Ectodermal cell (in vitro differentiated cells): ENCODE measurements at regions not wholly inside any gene's neighbourhood (a gene's known extent, or its start where the extent isn't known, plus 50 kb on each side); places are given as distances from the start of the nearest gene placed in this dataset.
A peak's percentile ranks its signal among the peaks of the same experiment; 100 is the strongest.

Source experiments
- H3K27ac ChIP-seq: 2 replicates; pipeline ENCODE4 v1.7.0; 2013; ENCODE audit warnings: mild to moderate bottlenecking, low read depth, low read length; ENCODE audit not compliant: insufficient read depth, poor library complexity, severe bottlenecking
- H3K27me3 ChIP-seq: 2 replicates; pipeline ENCODE4 v1.7.0; 2013; ENCODE audit warnings: mild to moderate bottlenecking, low read length; ENCODE audit not compliant: insufficient read depth, control insufficient read depth, poor library complexity, severe bottlenecking
- H3K36me3 ChIP-seq: one replicate; pipeline ENCODE4 v1.7.0; 2013; ENCODE audit warnings: low read length; ENCODE audit not compliant: control insufficient read depth, insufficient read depth
- H3K4me1 ChIP-seq: one replicate; pipeline ENCODE4 v1.7.0; 2013; ENCODE audit warnings: low read length; ENCODE audit not compliant: control insufficient read depth, insufficient read depth
- H3K4me3 ChIP-seq: 2 replicates; pipeline ENCODE4 v1.7.0; 2013; ENCODE audit warnings: low read depth, low read length, control low read depth; ENCODE audit not compliant: insufficient read depth
- H3K9me3 ChIP-seq: 2 replicates; pipeline ENCODE4 v1.7.0; 2013; ENCODE audit warnings: mild to moderate bottlenecking, low read length, moderate library complexity; ENCODE audit not compliant: control insufficient read depth
- WGBS, 2 experiments: methylation state at CpG; one replicate each; pipeline ENCODE4 v1.1.7; 2013; ENCODE audit warnings: missing lambda C conversion rate in 2 of 2; 5-methylcytosine and 5-hydroxymethylcytosine counted together

GRCh38 chr10:78404296-78404695 is 370.6 kb downstream of the RPS24 start:
- WGBS, 2 experiments = 94 to 96% methylated on average over 5 of the region's 5 CpGs
- H3K9me3 ChIP-seq = no peaks in the 10 kb centered on the region
- H3K36me3 ChIP-seq = no peaks in the 10 kb centered on the region
- no peak overlapping the region for H3K27ac ChIP-seq
- no peaks in the 10 kb centered on the region for H3K27me3 ChIP-seq
- H3K4me1 ChIP-seq = peaks cover 49% of the 10 kb centered on the region
- no peak overlapping the region for H3K4me3 ChIP-seq

GRCh38 chr10:78405231-78405630 is 371.6 kb downstream of the RPS24 start:
- 92 to 94% methylated on average over 5 of the region's 5 CpGs for WGBS, 2 experiments
- Histone ChIP-seq H3K36me3 (no peaks in the 10 kb centered on the region), H3K27ac (no peak overlapping the region), H3K4me1 (peaks cover 49% of the 10 kb centered on the region), H3K27me3 (no peaks in the 10 kb centered on the region), H3K9me3 (no peaks in the 10 kb centered on the region), H3K4me3 (no peak overlapping the region)

- no peaks in the 10 kb centered on the region for H3K36me3 ChIP-seq
- WGBS, 2 experiments = 96% methylated on average over 6 of the region's 6 CpGs
- H3K4me1 ChIP-seq = peaks cover 49% of the 10 kb centered on the region
- no peaks in the 10 kb centered on the region for H3K9me3 ChIP-seq
- no peak overlapping the region for H3K27ac ChIP-seq
- H3K4me3 ChIP-seq = no peak overlapping the region
- H3K27me3 ChIP-seq = no peaks in the 10 kb centered on the region
These were observed 372.1 kb downstream of the RPS24 start for GRCh38 chr10:78405736-78406135.

GRCh38 chr10:78406648-78407008 is 373.0 kb downstream of the RPS24 start:
- Histone ChIP-seq H3K27ac (peak overlapping the region; percentile 91), H3K27me3 (no peaks in the 10 kb centered on the region), H3K9me3 (no peaks in the 10 kb centered on the region), H3K36me3 (no peaks in the 10 kb centered on the region), H3K4me1 (peaks cover 44% of the 10 kb centered on the region), H3K4me3 (peak overlapping the region; percentile 43)
- WGBS, 2 experiments = 25 to 29% methylated on average over 10 of the region's 10 CpGs

- H3K27me3 ChIP-seq = no peaks in the 10 kb centered on the region
- peak overlapping the region; percentile 43 for H3K4me3 ChIP-seq
- H3K36me3 ChIP-seq = no peaks in the 10 kb centered on the region
- peaks cover 39% of the 10 kb centered on the region for H3K4me1 ChIP-seq
- peak overlapping the region; percentile 91 for H3K27ac ChIP-seq
- WGBS, 2 experiments = 5 to 7% methylated on average over 20 of the region's 20 CpGs
- H3K9me3 ChIP-seq = no peaks in the 10 kb centered on the region
These were observed 373.5 kb downstream of the RPS24 start for GRCh38 chr10:78407009-78407711.

- Histone ChIP-seq H3K27ac (no peak overlapping the region), H3K36me3 (no peaks in the 10 kb centered on the region), H3K27me3 (no peaks in the 10 kb centered on the region), H3K4me3 (no peak overlapping the region), H3K9me3 (no peaks in the 10 kb centered on the region), H3K4me1 (peaks cover 31% of the 10 kb centered on the region)
- 94 to 95% methylated on average over 10 of the region's 10 CpGs for WGBS, 2 experiments
These were observed 374.3 kb downstream of the RPS24 start for GRCh38 chr10:78407966-78408365.

- peaks cover 27% of the 10 kb centered on the region for H3K4me1 ChIP-seq
- H3K27me3 ChIP-seq = no peaks in the 10 kb centered on the region
- no peak overlapping the region for H3K27ac ChIP-seq
- H3K4me3 ChIP-seq = no peak overlapping the region
- 84 to 85% methylated on average over 12 of the region's 12 CpGs for WGBS, 2 experiments
- no peaks in the 10 kb centered on the region for H3K9me3 ChIP-seq
- no peaks in the 10 kb centered on the region for H3K36me3 ChIP-seq
These were observed 375.2 kb downstream of the RPS24 start for GRCh38 chr10:78408671-78409472.

GRCh38 chr10:78410046-78410965 is 376.6 kb downstream of the RPS24 start:
- Histone ChIP-seq H3K4me3 (no peak overlapping the region), H3K9me3 (no peaks in the 10 kb centered on the region), H3K27ac (no peak overlapping the region), H3K36me3 (no peaks in the 10 kb centered on the region), H3K27me3 (no peaks in the 10 kb centered on the region), H3K4me1 (peaks cover 27% of the 10 kb centered on the region)
- 94 to 95% methylated on average over 14 to 15 of the region's 15 CpGs for WGBS, 2 experiments

GRCh38 chr10:78411716-78412115 is 378.1 kb downstream of the RPS24 start:
- H3K4me3 ChIP-seq = no peak overlapping the region
- no peaks in the 10 kb centered on the region for H3K36me3 ChIP-seq
- 86 to 97% methylated on average over 1 to 2 of the region's 2 CpGs for WGBS, 2 experiments

GRCh38 chr10:78412605-78413004 is 378.9 kb downstream of the RPS24 start:
- peaks cover 15% of the 10 kb centered on the region for H3K4me1 ChIP-seq
- no peaks in the 10 kb centered on the region for H3K27me3 ChIP-seq
- no peaks in the 10 kb centered on the region for H3K9me3 ChIP-seq
- H3K27ac ChIP-seq = no peak overlapping the region
- WGBS, 2 experiments = 88 to 93% methylated on average over 4 of the region's 4 CpGs
- H3K4me3 ChIP-seq = no peak overlapping the region
- H3K36me3 ChIP-seq = no peaks in the 10 kb centered on the region

More at GRCh38 chr10:78411716-78412115, 378.1 kb downstream of the RPS24 start:
- no peaks in the 10 kb centered on the region for H3K9me3 ChIP-seq
- no peak overlapping the region for H3K27ac ChIP-seq
- no peaks in the 10 kb centered on the region for H3K27me3 ChIP-seq
- peaks cover 18% of the 10 kb centered on the region for H3K4me1 ChIP-seq
